Activated CD4-positive, CD25-positive, alpha-beta regulatory T cell treated with anti-CD3 and anti-CD28 coated beads, Interleukin-2, amount 50 U/mL, for 72 hours (primary cell): ENCODE measurements at regions not wholly inside any gene's neighbourhood (a gene's known extent, or its start where the extent isn't known, plus 50 kb on each side); places are given as distances from the start of the nearest gene placed in this dataset.

Source experiments
- DNase-seq: peaks from one replicate; pipeline ENCODE4 v3.0.0; 2021

GRCh38 chr2:12577091-12577490 is 139.6 kb upstream of the TRIB2 start:
- DNase-seq = no peak

GRCh38 chr2:12577567-12578253 is 139.0 kb upstream of the TRIB2 start:
- no peak for DNase-seq

GRCh38 chr2:12579018-12579417 is 137.7 kb upstream of the TRIB2 start:
- DNase-seq = no peak

- DNase-seq = no peak
These were observed 132.4 kb upstream of the TRIB2 start for GRCh38 chr2:12584338-12584737.

GRCh38 chr2:12585784-12586183 is 131.0 kb upstream of the TRIB2 start:
- no peak for DNase-seq

GRCh38 chr2:12587228-12587627 is 129.5 kb upstream of the TRIB2 start:
- no peak for DNase-seq

GRCh38 chr2:12587729-12588522 is 128.8 kb upstream of the TRIB2 start:
- DNase-seq = no peak

GRCh38 chr2:12588986-12589385 is 127.8 kb upstream of the TRIB2 start:
- no peak for DNase-seq

- DNase-seq = no peak
These were observed 126.9 kb upstream of the TRIB2 start for GRCh38 chr2:12589802-12590320.

- DNase-seq = no peak
These were observed 124.4 kb upstream of the TRIB2 start for GRCh38 chr2:12592296-12592695.

- DNase-seq = no peak
These were observed 122.1 kb upstream of the TRIB2 start for GRCh38 chr2:12594590-12594989.

GRCh38 chr2:12596771-12597170 is 120.0 kb upstream of the TRIB2 start:
- no peak for DNase-seq

- no peak for DNase-seq
These were observed 119.1 kb upstream of the TRIB2 start for GRCh38 chr2:12597610-12598009.

GRCh38 chr2:12602661-12603060 is 114.1 kb upstream of the TRIB2 start:
- no peak for DNase-seq

- no peak for DNase-seq
These were observed 112.9 kb upstream of the TRIB2 start for GRCh38 chr2:12603781-12604295.

GRCh38 chr2:12604341-12604740 is 112.4 kb upstream of the TRIB2 start:
- DNase-seq = no peak

- DNase-seq = no peak
These were observed 111.4 kb upstream of the TRIB2 start for GRCh38 chr2:12605366-12605765.

- no peak for DNase-seq
These were observed 110.8 kb upstream of the TRIB2 start for GRCh38 chr2:12605936-12606335.

- DNase-seq = no peak
These were observed 110.2 kb upstream of the TRIB2 start for GRCh38 chr2:12606472-12607000.

- no peak for DNase-seq
These were observed 108.8 kb upstream of the TRIB2 start for GRCh38 chr2:12607971-12608370.

- DNase-seq = no peak
These were observed 106.4 kb upstream of the TRIB2 start for GRCh38 chr2:12610314-12610713.

- DNase-seq = no peak
These were observed 104.6 kb upstream of the TRIB2 start for GRCh38 chr2:12612168-12612567.

GRCh38 chr2:12612671-12613070 is 104.1 kb upstream of the TRIB2 start:
- no peak for DNase-seq
